Peyer's patch (tissue), 4 donors: ENCODE measurements at regions not wholly inside any gene's neighbourhood (a gene's known extent, or its start where the extent isn't known, plus 50 kb on each side); places are given as distances from the start of the nearest gene placed in this dataset.

Experiments
- POLR2A ChIP-seq, 2 donors: fragments of 450-650 bp; IDR thresholded peaks; one replicate each; pipeline ENCODE4 v1.5.1; 2017; ENCODE audit warnings: antibody characterized with exemption in 2 of 2, mild to moderate bottlenecking in 2 of 2, moderate library complexity in 2 of 2
- TF ChIP-seq, protein P1 (sequence below), 6 experiments: fragments of 450-650 bp in 4 of 6; fragments of 200-600 bp in 2 of 6; sonication (generic) in 1 of 6; IDR thresholded peaks; one replicate each; pipeline ENCODE4 v1.5.1; 2017 to 2019; ENCODE audit warnings: antibody characterized with exemption in 6 of 6, mild to moderate bottlenecking in 3 of 6, moderate library complexity in 1 of 6

GRCh38 chr1:201608635-201609395, 69.9 kb downstream of the NAV1 start:
- TF ChIP-seq, protein P1, sequence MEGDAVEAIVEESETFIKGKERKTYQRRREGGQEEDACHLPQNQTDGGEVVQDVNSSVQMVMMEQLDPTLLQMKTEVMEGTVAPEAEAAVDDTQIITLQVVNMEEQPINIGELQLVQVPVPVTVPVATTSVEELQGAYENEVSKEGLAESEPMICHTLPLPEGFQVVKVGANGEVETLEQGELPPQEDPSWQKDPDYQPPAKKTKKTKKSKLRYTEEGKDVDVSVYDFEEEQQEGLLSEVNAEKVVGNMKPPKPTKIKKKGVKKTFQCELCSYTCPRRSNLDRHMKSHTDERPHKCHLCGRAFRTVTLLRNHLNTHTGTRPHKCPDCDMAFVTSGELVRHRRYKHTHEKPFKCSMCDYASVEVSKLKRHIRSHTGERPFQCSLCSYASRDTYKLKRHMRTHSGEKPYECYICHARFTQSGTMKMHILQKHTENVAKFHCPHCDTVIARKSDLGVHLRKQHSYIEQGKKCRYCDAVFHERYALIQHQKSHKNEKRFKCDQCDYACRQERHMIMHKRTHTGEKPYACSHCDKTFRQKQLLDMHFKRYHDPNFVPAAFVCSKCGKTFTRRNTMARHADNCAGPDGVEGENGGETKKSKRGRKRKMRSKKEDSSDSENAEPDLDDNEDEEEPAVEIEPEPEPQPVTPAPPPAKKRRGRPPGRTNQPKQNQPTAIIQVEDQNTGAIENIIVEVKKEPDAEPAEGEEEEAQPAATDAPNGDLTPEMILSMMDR (IDR thresholded peaks at IDR 0.05), result no peak
- TF ChIP-seq POLR2A (IDR thresholded peaks at IDR 0.05), result no peak
